Suppressor macrophage treated with lipopolysaccharide for 4 hours (primary cell): ENCODE measurements at regions not wholly inside any gene's neighbourhood (a gene's known extent, or its start where the extent isn't known, plus 50 kb on each side); places are given as distances from the start of the nearest gene placed in this dataset.
A peak's percentile ranks its signal among the peaks of the same experiment; 100 is the strongest.
"Not testable (repeated sequence)": the region's sequence is repeated elsewhere in the genome, so short reads cannot be mapped to it uniquely, and the experiment has no call there.

Experiments used
- DNase-seq: peaks from one replicate; pipeline ENCODE4 v3.0.0-alpha.2; 2020

DNA sequence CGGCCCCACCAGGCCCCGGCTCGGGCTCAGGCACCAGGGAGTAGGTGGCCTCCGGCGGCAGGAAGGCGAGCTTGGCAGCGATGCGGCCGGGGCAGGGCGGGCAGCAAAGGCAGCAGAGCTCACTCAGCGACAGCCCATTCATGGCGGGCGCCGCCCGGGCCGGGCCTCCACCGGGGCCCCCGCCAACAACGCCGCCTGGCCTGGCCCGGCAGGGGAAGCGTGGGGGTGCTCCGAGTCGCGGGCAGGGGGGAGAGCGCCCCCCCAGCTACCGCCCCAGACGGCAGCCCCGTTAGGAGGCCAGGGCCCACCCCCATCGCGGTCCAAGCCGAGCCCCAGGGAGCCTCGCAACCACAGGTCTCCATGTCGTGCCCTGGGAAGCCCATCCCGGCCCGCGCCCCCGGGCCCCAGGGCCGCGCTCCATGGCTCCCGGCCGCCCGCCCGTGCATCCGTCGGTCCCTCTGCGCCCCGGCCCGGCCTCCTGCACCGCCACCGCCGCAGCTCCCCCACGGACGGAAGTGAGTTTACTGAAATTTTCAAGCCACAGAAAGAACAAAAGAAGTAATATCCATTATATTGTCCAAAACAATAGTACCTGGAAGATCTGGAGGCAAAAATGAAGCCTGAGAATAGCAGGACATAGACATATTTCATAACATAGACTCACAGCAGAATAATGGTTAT is 126.6 kb upstream of the VPREB1 start:
- DNase-seq: not testable (repeated sequence)

DNA sequence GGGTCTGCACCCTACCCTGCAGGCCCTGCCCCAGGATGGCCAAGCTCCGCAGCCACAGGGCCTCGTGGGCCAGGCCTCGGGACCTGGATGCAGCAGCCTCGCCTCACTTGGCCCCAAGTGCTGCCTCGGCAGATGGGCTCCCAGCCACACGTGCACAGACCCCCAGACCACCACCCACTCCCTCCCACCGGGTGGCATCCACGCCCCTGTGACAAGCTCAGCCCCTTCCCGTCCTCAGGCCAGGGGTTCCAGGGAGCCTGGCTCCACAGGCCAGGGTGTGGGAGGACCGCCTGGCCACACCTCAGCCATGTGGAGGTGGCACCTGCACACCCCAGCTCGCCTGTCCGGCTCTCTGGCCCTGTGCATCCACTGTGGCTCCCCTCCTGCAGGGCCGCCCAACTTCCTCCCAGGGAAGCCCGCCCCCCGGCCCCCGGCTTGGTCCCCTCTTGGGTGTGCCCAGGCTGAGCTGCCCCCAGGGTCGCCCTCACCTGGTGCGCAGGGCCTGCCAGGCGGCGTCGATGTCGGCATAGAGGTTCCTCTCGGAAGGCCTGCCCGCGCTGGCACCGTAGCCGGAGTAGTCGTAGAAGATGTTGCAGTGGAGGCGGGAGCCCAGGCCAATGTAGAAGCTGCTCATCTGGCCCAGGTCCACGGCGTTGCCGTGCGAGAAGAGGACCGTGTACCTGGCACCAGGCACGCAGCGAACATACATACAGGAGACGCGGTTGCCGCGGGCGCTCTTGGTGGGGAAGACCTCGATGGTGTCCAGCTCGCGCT is 127.4 kb upstream of the VPREB1 start:
- DNase-seq: not testable (repeated sequence)

DNA sequence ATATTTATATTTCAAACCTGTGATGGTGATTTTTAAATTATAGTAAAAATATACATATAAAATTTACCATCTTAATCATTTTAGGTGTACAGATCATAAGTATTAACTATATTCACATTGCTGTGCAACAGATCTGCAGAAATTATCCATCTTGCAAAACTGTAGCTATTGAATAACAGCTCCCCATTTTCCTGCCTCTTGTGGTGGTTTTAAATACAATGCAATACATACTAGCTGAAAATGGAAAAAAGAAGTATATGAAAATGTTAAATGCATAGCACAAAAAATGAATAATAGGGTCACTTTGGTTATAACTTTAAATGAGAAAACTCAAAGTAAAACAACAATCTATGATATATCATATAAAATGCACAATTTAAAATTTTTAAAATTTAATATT is 130.9 kb upstream of the VPREB1 start:
- DNase-seq: no peak

DNA sequence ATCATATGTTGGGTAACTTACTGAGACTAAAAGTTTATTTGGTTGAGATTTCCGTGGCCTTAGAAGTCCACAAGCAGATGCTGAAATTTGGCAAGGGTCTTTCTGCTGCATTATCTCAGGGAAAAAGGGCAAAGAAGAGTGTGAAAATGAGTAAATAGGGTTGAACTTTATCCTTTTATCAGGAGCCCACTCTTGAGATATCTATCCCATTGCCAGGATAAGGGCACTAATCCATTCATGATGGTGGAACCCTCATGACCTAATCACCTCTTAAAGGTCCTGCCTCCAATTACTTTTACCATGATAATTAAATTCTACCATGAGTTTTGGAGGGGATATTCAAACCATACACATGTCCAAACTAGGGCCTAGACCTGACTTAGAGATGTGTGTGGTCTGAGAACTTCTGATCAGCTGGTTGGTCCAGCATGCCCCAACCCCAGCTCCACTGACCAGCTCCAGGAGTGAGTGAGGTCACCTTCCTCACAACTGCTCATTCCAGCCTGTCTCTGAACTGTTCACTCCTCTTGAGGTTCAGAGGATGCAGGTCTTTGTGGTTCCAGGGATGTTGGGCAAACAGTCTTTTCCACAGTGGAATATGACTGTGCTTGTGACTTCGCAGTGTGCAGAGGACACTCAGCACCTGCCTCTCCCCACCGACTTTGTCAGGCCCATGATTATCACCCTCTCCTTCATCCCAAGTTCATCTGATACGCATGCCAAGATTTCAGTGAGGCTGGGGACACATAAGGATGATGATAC is 130.1 kb upstream of the TOP3B start:
- DNase-seq: no peak

DNA sequence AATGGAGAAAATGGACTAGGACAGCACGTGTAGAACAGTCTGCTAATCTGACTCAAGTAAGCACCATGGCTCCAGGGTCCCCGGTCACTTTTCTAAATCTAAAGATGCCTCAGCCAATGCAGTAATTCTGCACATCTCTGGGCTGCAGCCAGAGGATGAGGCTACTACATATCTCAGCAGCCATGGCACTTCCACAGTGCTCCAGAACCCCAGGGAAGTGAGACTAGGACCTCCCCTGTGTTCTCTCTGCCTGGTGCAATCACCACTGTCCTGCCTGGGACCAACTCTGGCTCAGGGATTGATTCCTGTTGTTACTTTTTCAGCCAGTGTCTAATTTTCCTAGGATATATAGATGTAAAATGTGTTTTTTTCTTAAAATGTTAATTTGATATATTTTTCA is 129.4 kb upstream of the TOP3B start:
- DNase-seq: no peak

DNA sequence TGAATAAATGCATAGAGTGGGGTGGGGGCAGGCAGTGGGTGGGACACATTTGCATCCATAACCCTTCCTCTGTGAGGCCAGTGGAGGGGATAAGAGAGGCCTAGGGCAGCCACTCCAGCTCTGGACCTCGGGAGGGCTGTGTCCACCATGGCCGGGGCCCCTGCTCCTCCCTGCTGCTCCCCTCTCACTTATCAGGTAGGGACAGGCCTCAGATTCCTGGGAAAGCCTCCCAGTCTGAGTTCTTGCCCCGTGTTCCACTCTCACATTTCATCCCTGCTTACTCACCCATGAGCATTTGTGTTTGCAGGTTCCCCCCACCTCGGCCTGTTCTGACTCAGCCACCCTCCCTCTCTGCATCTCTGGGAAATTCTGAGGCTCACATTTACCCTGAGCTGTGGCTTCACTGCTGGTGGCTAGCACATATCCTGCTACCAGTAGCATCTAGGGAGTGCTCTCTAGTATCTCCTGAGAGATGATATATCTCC is 128.7 kb upstream of the TOP3B start:
- DNase-seq: no peak

DNA sequence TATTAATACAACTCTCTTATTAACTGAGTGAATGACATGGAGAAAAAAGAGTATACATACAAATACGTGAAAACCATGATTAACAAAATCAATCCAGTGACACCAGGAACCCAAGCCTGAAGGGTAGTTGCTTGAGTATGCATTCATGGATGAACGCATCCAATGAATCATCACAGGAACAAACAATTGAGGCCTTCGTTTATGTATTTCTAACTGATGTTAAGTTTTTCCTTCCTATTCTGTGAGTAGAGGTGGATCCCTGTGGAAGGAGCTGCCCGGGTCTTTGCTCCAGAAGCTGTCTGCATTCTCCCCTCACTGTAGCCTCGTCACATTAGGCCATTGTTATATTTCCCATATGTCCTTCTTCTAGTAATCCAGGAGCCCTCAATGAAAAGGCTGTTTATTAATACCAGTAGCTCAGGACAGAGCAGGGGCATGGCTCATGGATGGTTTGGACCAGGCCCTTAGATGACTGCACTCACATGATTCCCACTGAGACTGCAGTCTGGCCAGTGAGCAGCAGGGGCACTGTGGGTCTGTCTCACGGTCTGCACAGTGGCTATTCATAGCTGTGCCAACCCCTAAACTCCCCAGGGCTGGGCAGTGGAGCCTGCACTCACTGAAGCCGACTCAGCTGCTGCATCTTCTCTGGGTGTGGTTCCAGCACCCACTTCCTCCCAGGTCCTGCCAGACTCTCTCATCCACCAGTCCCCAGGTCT is 128.1 kb upstream of the TOP3B start:
- DNase-seq: peak; percentile 59

DNA sequence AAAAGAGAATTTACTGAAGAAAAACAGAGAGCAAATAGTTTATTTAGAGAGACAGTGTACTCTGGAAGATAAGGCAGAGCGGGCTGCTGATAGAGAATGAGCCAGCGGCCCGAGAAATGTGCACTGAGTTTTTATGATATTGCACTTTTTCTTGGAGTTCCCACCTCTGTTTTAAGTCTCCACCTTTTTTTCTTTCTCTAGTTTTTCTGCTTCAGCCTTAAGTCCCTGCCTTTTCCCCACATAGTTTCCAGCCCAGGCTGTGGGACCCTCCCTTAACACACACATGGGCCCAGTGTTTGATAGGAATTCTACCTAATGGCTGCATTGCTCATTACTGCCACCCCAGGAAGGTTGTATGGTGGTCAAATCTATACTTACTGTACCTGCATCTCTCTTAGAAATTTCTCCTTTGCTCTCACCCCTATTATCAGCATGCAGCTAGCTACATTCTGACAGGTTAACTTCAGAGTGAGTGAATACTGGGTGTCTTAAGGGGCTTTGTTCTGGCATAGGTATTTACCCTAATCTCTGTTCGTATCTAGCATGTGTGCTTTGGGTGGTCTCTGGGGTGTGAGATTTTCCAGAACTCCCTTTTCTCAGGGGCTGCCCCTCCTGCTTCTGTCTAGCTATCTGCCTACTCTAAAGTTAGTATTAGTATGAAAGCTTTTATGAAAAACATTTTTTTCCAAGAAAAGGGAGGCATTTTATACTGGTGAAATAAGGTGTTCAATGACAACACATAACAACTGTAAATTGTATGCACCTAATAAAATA is 127.3 kb upstream of the TOP3B start:
- DNase-seq: no peak

DNA sequence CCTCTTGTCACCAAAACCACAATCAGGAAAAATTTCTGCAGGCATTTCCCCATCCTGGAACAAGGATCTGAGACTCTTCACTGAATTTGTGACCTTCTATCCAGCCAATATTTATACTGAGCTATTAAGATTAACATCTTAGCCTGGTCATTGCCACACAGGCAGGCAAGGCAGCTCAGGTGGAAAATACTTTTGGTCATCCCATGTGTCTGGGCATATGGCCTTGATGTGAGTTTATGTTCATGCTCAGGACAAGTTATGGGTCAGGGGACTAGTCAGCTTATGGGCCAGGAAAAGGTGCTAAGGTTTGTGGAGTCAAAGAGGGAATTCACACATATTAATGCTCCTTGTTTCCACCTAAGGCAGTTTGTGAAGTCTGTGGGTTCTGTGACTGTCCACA is 124.3 kb upstream of the TOP3B start:
- no peak for DNase-seq

DNA sequence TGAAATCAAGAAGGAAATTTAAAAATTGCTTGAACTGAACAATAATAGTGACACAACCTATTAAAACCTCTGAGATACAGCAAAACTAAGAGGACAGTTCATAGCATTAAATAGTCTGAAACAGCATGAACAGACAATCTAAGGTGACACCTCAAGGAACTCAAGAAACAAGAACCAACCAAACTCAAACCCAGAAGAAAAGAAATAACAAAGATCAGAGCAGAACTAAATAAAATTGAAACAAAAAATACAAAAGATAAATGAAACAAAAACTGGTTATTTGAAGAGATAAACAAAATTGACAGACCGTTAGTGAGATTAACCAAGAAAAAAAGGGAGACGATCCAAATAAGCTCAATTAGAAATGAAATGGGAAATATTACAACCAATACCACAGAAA is 122.8 kb upstream of the TOP3B start:
- DNase-seq: no peak

DNA sequence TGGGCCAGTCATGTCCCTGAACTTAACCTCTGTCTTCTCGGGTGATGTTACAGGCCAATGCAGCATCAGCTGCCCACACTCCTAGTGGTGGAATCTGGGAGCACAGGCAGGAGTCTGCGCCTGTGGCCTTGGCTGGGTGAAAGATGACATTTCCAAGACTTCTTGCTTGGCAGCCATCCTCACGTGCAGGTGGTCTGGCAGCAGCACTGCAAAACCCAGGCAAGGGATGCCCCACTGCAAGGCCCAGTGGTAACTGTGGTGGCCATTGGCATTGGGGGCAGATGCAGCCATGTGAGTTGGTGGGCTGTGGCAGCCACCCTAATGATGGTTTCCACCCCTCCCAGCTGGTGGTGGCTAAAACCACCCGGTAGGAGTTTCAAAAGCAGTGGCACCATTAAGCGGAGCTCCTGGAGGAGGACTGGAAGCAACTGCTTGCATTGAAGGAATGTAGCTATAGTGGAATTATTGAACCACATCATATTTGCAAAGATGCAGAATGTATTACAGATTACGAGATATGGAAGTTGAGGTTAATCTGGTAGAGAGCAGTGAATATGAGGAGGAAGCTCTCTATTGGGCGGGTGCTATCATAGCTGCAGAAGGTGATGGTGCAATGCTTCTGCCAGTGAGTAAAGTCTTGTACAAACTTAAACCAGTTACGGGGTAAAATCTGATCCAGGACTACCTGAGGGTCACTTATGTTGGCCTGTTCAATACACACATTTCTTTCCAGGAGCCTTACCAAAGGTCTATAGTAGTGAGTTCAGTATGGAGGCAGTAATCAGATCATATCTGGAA is 120.7 kb upstream of the TOP3B start:
- DNase-seq: peak; percentile 28

DNA sequence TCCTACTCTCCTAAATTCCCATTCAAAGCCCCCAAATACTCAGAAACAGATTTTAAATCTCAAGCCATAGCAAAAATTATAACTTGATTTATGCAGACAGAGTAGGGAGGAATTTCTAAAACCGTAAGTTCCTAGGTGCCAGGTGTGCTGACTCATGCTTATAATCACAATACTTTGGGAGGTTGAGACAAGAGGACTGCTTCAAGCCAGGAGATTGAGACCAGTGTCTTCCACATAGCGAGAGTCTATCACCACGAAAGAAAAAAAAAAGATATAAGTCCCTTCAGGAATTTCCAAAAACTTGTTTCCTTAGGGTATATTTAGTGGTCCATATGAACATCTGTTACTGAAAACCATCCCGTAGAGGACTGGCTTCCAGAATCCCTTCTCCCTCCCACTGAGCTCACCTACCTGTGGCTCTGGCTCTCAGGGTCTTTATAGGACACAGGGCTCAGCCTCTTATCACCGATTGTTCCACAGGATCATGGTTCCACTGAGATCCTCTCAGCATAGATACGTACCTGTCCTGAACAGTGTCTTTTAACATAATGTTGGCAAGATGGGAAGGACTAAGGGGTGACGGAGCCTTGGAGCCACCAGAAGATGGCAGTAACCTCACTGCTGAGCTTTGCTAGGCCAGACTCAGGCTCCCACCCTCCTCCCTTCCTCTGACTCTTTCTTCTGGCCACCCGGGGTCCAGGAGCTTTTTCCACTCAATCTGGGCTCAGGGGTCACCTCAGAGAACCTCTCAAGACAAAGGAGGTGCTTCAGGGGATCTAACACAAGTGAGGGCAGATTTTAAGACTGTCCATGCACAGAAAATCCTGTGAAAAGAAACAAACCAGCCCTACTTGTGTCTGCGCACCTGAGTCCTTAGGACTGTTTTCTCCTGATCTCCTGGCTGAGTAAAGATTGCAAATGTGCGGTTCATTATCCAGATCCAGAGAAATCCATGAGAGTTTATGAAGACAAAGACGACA is 117.5 kb upstream of the TOP3B start:
- DNase-seq: no peak

DNA sequence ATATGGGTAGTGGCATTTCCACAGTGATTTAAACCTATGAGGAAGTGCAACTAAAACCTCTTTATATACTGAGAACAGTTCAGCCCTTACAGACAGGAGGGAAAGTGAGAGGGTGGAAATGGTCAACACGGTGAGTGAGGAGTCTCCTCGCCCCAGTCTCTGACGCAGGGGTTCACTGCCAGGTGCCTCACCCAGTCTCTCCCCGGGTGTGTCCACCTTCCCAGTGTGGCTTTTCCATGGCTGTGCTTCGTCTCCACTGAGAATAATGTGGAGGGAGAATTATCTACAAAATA is 116.6 kb upstream of the TOP3B start:
- DNase-seq: peak; percentile 48

DNA sequence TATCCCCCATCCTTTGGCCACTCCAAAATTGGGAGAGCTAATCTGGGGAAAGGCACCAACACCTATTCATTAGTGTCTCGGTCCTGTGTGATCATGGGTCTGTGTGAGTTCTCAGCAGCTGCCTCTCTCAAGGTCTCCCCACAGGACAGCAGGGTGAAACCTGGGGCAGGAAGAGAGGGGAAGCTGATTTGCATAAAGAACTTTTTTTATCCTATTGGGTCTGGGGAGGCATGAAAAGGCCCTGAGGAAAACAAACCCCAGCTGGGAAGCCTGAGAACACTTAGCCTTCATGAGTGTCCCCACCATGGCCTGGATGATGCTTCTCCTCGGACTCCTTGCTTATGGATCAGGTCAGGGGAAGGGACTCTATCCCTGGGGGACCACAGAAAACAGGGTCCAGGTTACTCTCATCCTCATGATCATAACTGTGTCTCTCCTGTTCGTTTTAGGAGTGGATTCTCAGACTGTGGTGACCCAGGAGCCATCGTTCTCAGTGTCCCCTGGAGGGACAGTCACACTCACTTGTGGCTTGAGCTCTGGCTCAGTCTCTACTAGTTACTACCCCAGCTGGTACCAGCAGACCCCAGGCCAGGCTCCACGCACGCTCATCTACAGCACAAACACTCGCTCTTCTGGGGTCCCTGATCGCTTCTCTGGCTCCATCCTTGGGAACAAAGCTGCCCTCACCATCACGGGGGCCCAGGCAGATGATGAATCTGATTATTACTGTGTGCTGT is 116.0 kb upstream of the TOP3B start:
- DNase-seq: no peak

DNA sequence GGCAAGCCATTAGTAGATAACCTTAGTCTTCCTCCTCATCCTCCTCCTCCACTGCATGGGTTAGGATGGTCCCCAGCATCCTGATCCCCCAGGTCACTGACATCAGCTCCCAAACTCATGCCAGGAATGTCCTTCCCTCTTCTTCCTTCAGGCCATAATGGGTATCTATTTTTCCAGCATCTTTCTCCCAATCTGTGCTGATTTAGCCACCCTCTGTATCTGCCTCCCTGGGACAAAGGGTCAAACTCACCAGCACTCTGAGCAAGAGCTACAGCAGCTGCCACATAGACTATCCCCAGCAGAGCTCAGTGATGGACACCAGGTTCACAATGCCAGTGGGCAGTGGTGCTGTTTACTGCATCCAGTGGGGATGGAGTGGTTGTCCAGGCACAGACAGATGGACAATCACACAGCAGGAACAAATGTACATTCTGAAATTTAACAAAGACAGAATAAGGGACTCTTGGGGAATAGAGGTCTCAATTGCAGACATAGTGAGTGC is 115.2 kb upstream of the TOP3B start:
- no peak for DNase-seq

DNA sequence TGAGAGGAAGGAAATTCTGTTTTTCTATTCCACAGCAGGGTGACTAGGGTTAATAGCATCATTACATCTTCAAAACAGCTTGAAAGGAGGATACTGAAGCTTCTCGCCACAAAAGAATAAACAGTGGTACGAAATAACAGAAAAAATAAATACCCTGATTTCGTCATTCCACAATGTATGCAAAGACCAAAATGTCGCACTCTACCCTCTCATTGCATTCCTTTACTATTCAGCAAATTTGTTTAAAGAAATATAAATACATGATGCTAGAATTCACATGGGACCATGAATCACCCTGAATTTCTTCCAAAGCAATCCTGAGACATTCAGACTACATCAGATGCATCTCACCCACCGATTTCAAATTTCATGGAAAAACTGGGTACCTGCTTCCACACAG is 112.3 kb upstream of the TOP3B start:
- no peak for DNase-seq

DNA sequence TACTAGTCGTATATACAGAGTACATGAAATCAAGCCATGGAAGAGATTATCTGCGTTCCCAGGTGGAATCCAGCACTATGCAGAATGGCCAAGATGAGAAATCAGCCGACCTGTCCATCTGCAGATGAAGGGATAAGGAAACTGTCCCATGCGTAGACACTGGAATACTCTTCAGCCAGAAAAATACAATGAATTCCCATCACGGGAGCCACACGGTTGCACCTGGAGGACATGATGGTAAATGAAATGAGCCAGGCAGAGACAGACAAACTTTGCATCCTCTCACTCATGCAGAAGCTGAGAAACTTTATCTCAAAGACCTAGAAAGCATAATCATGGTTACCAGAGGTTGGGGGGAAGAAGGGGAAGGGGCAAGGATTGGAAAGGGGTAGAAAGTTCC is 111.9 kb upstream of the TOP3B start:
- no peak for DNase-seq

DNA sequence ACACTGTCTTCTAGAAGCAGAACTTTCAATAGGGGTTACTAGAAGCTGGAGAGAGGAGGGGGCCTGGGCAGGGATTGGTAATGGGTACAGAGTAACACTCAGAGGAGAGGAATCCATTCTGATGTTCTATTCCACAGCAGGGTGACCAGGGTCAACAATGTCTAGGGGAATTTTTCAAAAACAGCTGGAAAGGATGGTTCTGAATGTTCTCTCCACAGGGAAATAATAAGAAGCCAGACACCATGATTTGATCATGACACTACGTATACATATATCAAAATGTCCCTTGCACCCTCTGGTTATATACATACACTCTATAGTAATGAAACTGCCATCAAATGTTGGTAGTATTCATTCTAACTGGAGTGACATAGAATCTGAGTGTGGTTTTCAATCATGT is 111.2 kb upstream of the TOP3B start:
- DNase-seq: no peak

DNA sequence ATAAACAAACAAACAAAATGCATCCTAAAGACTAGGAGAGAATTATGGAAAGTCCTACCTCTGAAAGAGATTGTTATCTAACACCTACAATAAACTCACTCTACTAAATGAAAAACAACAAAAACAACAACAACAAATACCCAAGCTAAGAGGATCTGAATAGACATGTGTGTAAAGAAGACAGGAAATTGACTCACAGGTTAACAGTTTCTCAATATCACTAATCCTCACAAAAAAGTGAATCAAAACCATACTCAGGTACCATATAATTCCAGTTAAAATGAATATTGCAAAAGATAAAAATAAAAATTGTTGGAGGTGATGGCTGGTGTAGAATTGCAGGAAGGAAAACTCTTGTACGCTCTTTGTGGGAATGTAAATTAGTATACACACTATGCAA is 110.4 kb upstream of the TOP3B start:
- DNase-seq: no peak
